GM18909 (cell line): ENCODE measurements at regions not wholly inside any gene's neighbourhood (a gene's known extent, or its start where the extent isn't known, plus 50 kb on each side); places are given as distances from the start of the nearest gene placed in this dataset.
"Not testable (repeated sequence)": the region's sequence is repeated elsewhere in the genome, so short reads cannot be mapped to it uniquely, and the experiment has no call there.

Source experiments
- ATAC-seq: cut with Tn5 transposase; IDR thresholded peaks from one replicate; pipeline ENCODE4 v1.9.1; 2021; ENCODE audit warnings: mild to moderate bottlenecking; ENCODE audit not compliant: unreplicated experiment, poor library complexity

GRCh38 chr5:19058216-19058615, 929.8 kb downstream of the CDH18 start:
- ATAC-seq, result no peak

GRCh38 chr5:19064094-19064493, 923.9 kb downstream of the CDH18 start:
- ATAC-seq, result no peak

- no peak for ATAC-seq
Observed at GRCh38 chr5:19067741-19068140, 920.3 kb downstream of the CDH18 start.

GRCh38 chr5:19098434-19098833, 889.6 kb downstream of the CDH18 start:
- no peak for ATAC-seq

DNA sequence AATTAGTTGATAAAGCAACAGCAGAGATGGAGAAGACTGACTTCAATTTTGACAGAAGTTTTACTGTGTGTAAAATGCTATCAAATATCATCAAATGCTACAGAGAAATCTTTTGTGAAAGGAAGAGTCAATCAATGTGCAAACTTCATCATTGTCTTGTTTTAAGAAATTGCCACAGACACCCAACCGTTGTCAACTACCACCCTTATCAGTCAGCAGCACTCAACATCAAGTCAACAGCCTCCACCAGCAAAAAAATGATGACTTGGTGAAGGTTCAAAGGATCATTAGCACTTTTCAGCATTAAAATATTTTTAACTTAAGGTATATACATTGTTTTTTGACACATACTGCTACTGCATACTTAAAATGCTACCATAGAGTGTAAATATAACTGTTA, 888.8 kb downstream of the CDH18 start:
- ATAC-seq, result no peak

- no peak for ATAC-seq
Observed at GRCh38 chr5:19104948-19105347, 883.1 kb downstream of the CDH18 start.

DNA sequence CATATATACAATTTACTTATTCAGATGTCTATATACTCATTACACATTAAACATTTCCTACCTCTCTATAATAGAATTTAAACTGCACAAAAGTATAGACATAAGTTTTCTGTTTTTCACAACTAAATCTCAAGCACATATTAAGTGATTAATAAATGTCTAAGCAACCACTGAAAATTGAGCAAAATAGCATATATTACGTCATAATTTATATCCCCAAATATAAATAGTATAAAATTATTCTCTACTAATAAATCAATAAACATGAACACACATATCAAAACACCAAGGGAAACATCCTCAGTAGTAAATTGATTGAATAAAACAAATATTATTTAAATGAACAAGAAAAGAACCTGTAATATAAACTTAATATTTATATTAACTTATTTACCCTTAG, 865.1 kb downstream of the CDH18 start:
- no peak for ATAC-seq

- no peak for ATAC-seq
Observed at GRCh38 chr5:19125956-19126713, 861.9 kb downstream of the CDH18 start.

DNA sequence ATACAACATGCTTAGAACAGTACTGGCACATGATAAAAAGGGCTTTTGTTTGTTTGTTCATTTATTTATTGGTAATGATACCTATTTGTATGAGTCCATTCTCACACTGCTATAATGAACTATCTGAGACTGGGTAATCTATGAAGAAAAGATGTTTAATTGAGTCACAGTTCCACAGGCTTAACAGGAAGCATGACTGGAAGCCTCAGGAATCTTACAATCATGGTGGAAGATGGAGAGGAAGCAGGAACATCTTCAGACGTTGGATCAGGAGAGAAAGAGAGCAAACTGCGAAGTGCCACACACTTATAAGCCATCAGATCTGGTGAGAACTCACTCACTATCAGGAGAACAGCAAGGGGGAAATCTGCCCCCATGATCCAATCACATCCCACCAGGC, 847.7 kb downstream of the CDH18 start:
- ATAC-seq, result no peak

DNA sequence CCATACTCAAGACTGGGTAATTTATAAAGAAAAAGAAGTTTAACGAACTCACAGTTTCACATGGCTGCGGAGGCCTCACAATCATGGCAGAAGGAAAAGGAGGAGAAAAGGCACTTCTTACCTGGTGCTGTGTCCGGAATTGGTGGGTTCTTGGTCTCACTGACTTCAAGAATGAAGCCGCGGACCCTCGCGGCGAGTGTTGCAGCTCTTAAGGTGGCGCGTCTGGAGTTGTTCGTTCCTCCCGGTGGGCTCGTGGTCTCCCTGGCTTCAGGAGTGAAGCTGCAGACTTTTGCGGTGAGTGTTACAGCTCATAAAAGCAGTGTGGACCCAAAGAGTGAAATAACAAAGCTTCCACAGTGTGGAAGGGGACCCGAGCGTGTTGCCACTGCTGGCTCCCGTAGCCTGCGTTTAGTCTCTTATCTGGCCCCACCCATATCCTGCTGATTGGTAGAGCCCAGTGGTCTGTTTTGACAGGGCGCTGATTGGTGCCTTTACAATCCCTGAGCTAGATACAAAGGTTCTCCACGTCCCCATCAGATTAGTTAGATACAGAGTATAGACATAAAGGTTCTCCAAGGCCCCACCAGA, 846.0 kb downstream of the CDH18 start:
- not testable (repeated sequence) for ATAC-seq

DNA sequence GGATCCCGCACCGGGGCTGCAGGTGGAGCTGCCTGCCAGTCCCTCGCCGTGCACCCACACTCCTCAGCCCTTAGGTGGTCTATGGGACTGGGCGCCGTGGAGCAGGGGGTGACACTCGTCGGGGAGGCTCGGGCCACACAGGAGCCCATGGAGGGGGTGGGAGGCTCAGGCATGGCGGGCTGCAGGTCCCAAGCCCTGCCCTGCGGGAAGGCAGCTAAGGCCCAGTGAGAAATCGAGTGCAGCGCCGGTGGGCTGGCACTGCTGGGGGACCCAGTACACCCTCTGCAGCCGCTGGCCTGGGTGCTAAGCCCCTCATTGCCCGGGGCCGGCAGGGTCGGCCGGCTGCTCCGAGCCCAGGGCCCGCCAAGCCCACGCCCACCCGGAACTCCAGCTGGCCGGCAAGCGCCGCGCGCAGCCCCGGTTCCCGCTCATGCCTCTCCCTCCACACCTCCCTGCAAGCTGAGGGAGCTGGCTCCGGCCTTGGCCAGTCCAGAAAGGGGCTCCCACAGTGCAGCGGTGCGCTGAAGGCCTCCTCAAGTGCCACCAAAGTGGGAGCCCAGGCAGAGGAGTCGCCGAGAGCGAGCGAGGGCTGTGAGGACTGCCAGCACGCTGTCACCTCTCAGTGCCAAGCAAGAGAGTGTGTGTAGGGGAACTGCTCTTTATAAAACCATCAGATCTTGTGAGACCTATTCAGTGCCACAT, 845.1 kb downstream of the CDH18 start:
- ATAC-seq, result not testable (repeated sequence)

DNA sequence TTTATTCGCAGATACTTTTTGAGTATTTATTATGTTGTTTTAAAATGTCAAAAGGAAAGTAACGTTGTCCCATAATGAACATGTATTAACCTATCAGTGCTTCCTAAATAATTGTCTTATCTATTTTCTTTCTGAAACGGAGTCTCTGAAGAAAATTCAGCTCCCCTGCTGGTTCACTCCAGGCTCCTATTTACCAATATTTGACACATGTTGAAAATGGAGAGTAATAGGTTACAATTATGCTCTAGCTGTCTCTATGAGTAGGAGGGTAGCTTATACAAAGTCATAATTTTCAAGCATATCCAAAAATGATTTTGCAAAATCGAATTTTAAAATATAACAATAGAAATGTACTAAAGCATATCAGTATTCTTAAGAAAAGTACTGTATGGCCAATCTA, 844.1 kb downstream of the CDH18 start:
- no peak for ATAC-seq

GRCh38 chr5:19169426-19169825, 818.6 kb downstream of the CDH18 start:
- no peak for ATAC-seq

GRCh38 chr5:19172926-19173470, 815.0 kb downstream of the CDH18 start:
- ATAC-seq, result no peak

- ATAC-seq, result no peak
Observed at GRCh38 chr5:19175776-19176570, 812.0 kb downstream of the CDH18 start.

- no peak for ATAC-seq
Observed at GRCh38 chr5:19179571-19179970, 808.4 kb downstream of the CDH18 start.

DNA sequence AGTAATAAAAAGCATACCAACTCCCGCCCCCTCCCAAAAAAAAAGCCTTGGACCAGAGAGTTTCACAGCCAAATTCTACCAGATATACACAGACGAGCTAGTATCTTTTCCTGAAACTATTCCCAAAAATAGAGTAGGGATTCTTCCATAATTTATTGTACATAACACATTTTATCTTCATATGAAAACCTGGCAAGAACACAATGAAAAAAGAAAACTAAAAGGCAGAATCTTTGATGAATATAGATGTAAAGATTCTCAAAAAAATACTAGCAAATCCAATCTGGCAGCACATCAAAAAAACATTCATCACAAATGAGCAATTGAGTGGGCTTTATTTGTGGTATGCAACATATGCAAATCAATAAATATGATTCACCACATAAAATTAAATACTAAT, 798.8 kb downstream of the CDH18 start:
- ATAC-seq, result no peak

DNA sequence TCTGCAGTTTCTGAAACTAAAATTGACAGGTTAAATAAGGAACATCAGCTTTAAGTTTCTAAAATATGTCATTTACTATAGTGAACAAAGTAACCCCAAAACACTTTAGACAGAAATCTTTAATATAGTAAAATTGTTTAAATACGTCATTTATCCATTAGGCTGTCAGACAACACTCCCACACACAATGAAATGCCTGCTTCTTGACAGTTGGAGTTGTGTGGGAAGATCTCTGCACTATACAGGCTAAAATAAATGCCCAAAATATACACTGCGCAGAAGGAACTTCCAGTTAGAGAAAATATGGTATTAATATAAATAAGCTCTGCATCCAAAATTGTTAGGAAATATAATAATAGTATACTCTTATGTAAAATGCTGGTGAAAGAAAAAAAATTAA, 794.4 kb downstream of the CDH18 start:
- ATAC-seq, result no peak

- no peak for ATAC-seq
Observed at GRCh38 chr5:19196631-19197030, 791.4 kb downstream of the CDH18 start.

GRCh38 chr5:19200251-19200650, 787.7 kb downstream of the CDH18 start:
- no peak for ATAC-seq
